ENCODE measurements at regions not wholly inside any gene's neighbourhood (a gene's known extent, or its start where the extent isn't known, plus 50 kb on each side); places are given as distances from the start of the nearest gene placed in this dataset.

- DNase-seq, result no peak
- Histone ChIP-seq H3K4me1 (ENCODE audit: control insufficient read depth, insufficient read depth, low read length) (no peaks in the 10 kb centered on the region), H3K14ac (replicated peaks; ENCODE audit: low read depth, low read length) (no peak overlapping the region), H3K9me3 (ENCODE audit: control insufficient read depth, insufficient read depth, low read length) (no peaks in the 10 kb centered on the region; the same call in 1 of the 2 replicates), H3K23ac (ENCODE audit: low read depth, low read length) (no peak overlapping the region), H3K36me3 (ENCODE audit: control insufficient read depth, insufficient read depth, low read length) (no peaks in the 10 kb centered on the region), H4K91ac (ENCODE audit: insufficient read depth, low read depth, low read length) (no peak overlapping the region), H3K79me1 (ENCODE audit: low read depth in 1 of 2, low read length in 2 of 2) (no peaks in the 10 kb centered on the region), H3K18ac (ENCODE audit: low read depth, low read length) (no peak overlapping the region), H2AK9ac (replicated peaks; ENCODE audit: low read depth, low read length, poor library complexity) (no peak overlapping the region), H2BK15ac (ENCODE audit: low read depth, low read length) (no peak overlapping the region), H3K27ac (ENCODE audit: insufficient read depth, low read length) (no peak overlapping the region), H2BK20ac (ENCODE audit: low read depth, low read length) (no peak overlapping the region), H2AFZ (replicated peaks; ENCODE audit: low read length, poor library complexity) (no peak overlapping the region), H2BK120ac (ENCODE audit: low read depth, low read length) (no peak overlapping the region), H3K9ac (ENCODE audit: low read depth, low read length) (no peak overlapping the region), H3K4me2 (ENCODE audit: low read depth, low read length) (no peak overlapping the region), H3K4me3 (ENCODE audit: insufficient read depth, low read depth, low read length) (no peak overlapping the region), H4K5ac (ENCODE audit: low read depth, low read length) (no peak overlapping the region), H4K20me1 (ENCODE audit: insufficient read depth, low read length) (no peaks in the 10 kb centered on the region), H3K4ac (ENCODE audit: low read depth, low read length) (no peak overlapping the region), H2AK5ac (ENCODE audit: low read depth, low read length) (no peak overlapping the region), H3K9me1 (ENCODE audit: insufficient read depth, low read length) (no peaks in the 10 kb centered on the region), H4K8ac (ENCODE audit: low read depth in 2 of 2, low read length in 2 of 2) (no peak overlapping the region), H3K56ac (ENCODE audit: extremely low read depth, insufficient read depth, low read length) (no peak overlapping the region), H2BK5ac (ENCODE audit: low read depth, low read length, poor library complexity, severe bottlenecking) (no peak overlapping the region), H3K27me3 (ENCODE audit: control insufficient read depth, insufficient read depth, low read length) (no peaks in the 10 kb centered on the region)
- ChIA-PET POLR2A (ENCODE audit: unreplicated experiment) (no interaction called here), CTCF (no interaction called here)
- in situ Hi-C loops (cut with MboI; ENCODE audit: low sequenced_read_pairs), result no loop called here
- dilution Hi-C loops (cut with HindIII; ENCODE audit: low sequenced_read_pairs, unreplicated experiment), result no loop called here
- no peak for ATAC-seq (ENCODE audit: low read depth)
- 54% methylated on average over 14 of the region's 22 CpGs; no CpG with 5 or more reads in 1 of the 2 experiments for WGBS, 2 experiments (ENCODE audit: extremely low coverage in 2 of 2, insufficient read length in 1 of 2)
- TF ChIP-seq RFX5 (IDR thresholded peaks at IDR 0.05; ENCODE audit: low read depth, low read length), result no peak
- TF ChIP-seq POLR2A (IDR thresholded peaks at IDR 0.05; ENCODE audit: low read depth, low read length), result no peak
- TF ChIP-seq CTCF (conservative IDR thresholded peaks at IDR 0.05; ENCODE audit: low read depth, low read length), result no peak
- no peak for TF ChIP-seq NFE2L2 (IDR thresholded peaks at IDR 0.05; ENCODE audit: low read depth, low read length)
- TF ChIP-seq ELK1 (IDR thresholded peaks at IDR 0.05; ENCODE audit: borderline replicate concordance, low read depth, low read length), result no peak
- no peak for TF ChIP-seq SMC3 (IDR thresholded peaks at IDR 0.05; ENCODE audit: low read depth, low read length)
- no peak for TF ChIP-seq RAD21 (IDR thresholded peaks at IDR 0.05; ENCODE audit: low read length)
- no peak for TF ChIP-seq CEBPB (IDR thresholded peaks at IDR 0.05; ENCODE audit: low read depth, low read length)
- no peak for TF ChIP-seq USF2 (IDR thresholded peaks at IDR 0.05; ENCODE audit: low read depth, low read length)
- no peak for TF ChIP-seq MXI1 (IDR thresholded peaks at IDR 0.05; ENCODE audit: borderline replicate concordance, low read depth, low read length)
- TF ChIP-seq FOS (IDR thresholded peaks at IDR 0.05; ENCODE audit: low read depth, low read length), result no peak
- TF ChIP-seq MAFK (IDR thresholded peaks at IDR 0.05; ENCODE audit: low read depth, low read length), result no peak
- TF ChIP-seq BHLHE40 (IDR thresholded peaks at IDR 0.05; ENCODE audit: low read depth, low read length), result no peak
- no peak for TF ChIP-seq RCOR1 (IDR thresholded peaks at IDR 0.05; ENCODE audit: insufficient replicate concordance, low read length)
- TF ChIP-seq CHD1 (IDR thresholded peaks at IDR 0.05; ENCODE audit: low read depth, low read length), result no peak
- TF ChIP-seq MAZ (IDR thresholded peaks at IDR 0.05; ENCODE audit: borderline replicate concordance, low read depth, low read length), result no peak
- BruUV-seq (replicated peaks), result no TSS peak
- intact Hi-C loops (cut with micrococcal nuclease), result no loop called here
Measured at GRCh38 chr12:131611416-131612091, 99.3 kb upstream of the SFSWAP start.

Data from IMR-90 (cell line).